Adrenal gland (tissue), 5 donors: ENCODE measurements at regions not wholly inside any gene's neighbourhood (a gene's known extent, or its start where the extent isn't known, plus 50 kb on each side); places are given as distances from the start of the nearest gene placed in this dataset.

ENCODE experiments used
- POLR2A ChIP-seq, 2 donors: fragments of 450-650 bp; IDR thresholded peaks; one replicate each; pipeline ENCODE4 v1.6.1; 2017; ENCODE audit warnings: antibody characterized with exemption in 2 of 2, mild to moderate bottlenecking in 2 of 2, moderate library complexity in 1 of 2
- TF ChIP-seq, protein P1 (sequence below), 6 experiments: fragments of 450-650 bp in 4 of 6; fragments of 200-600 bp in 2 of 6; sonication (generic) in 1 of 6; IDR thresholded peaks; 1 replicate in 5 of 6; 2 replicates in 1 of 6; pipeline versions ENCODE4 v1.5.1 to v1.8.0; 2016 to 2021; ENCODE audit warnings: antibody characterized with exemption in 6 of 6, mild to moderate bottlenecking in 2 of 6, moderate library complexity in 1 of 6
- donor health status: DM: no; HTN: no; CAD: no.

DNA sequence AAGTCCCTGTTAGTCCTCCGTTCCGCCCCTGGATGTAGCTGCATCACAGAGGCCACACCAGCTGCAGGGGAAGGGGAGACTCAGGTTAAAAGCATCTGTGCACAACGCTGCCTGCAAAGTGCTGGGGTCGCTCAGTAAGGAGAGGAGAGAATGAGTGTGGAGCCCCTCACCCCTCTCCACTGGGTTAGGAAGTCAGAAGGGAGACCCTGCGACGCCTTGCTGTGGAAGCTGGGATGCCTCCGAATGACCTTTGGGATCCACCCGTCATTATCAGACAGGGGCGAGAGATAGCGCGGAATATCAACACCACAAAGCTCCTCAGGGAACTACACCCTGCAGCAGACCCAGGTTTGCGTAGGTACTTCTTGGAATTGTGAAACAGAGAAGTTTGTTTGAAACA lies 167.7 kb upstream of the SHH start:
- TF ChIP-seq, protein P1, sequence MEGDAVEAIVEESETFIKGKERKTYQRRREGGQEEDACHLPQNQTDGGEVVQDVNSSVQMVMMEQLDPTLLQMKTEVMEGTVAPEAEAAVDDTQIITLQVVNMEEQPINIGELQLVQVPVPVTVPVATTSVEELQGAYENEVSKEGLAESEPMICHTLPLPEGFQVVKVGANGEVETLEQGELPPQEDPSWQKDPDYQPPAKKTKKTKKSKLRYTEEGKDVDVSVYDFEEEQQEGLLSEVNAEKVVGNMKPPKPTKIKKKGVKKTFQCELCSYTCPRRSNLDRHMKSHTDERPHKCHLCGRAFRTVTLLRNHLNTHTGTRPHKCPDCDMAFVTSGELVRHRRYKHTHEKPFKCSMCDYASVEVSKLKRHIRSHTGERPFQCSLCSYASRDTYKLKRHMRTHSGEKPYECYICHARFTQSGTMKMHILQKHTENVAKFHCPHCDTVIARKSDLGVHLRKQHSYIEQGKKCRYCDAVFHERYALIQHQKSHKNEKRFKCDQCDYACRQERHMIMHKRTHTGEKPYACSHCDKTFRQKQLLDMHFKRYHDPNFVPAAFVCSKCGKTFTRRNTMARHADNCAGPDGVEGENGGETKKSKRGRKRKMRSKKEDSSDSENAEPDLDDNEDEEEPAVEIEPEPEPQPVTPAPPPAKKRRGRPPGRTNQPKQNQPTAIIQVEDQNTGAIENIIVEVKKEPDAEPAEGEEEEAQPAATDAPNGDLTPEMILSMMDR (IDR thresholded peaks at IDR 0.05) = no peak
- TF ChIP-seq POLR2A (IDR thresholded peaks at IDR 0.05) = no peak
